HG03064 (cell line): ENCODE measurements at regions not wholly inside any gene's neighbourhood (a gene's known extent, or its start where the extent isn't known, plus 50 kb on each side); places are given as distances from the start of the nearest gene placed in this dataset.

Experiments used
- ATAC-seq: cut with Tn5 transposase; IDR thresholded peaks from one replicate; pipeline ENCODE4 v1.9.1; 2021; ENCODE audit warnings: low read depth; ENCODE audit not compliant: unreplicated experiment

DNA sequence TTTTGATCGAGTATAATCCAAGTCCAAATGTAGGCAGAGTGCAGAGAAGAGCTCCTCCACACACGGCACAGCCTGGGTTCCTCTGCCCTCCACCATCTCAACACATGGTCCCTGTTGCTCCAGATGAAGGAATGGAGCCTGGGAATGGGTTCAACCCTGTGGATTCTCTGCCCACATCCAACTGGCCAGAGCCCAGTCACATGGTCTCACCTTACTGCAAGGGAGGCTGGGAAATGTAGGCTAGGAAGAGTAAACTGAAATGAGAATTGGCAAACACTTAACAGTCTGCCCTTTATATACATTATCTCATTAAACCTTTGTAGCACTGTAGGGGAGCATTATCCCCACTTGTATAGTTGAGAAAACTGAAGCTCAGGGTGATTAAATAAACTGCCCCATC is 60.1 kb upstream of the RAB4A start:
- ATAC-seq, result no peak

DNA sequence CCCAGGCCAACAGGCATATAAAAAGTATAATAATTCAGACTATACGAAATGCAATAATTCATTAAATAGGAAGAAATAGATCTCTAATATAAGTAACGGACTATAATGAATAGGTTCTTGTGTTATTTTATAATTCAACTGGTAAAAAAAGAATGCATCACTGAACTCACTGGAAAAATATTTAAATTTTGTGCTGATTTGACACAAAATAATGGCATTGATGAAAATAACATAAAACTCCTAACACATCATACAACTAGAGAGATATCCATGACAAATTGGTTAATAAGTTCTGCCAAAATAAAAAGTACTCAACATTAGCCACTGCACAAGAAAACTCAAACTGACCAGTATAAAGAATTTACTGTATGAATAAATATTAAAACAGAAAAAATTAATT is 57.1 kb upstream of the RAB4A start:
- ATAC-seq, result no peak

DNA sequence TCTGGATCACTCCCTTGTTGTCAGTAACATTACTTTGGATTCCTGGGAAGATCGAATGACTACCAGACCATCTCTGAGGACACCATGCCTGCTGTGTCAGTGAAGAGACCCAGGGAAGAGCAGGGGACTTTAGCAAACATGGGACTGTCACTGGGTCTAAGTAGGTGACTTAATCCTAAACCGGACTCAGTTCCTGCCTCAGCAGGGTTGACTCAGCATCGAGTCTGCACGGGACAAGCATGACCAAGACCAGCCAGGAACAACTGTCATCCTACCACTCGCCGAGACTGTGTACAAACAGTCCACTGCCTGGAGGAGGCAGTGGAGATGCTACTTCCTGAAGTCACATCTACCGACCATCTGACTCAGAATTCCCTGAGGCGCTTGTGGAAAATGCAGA is 53.2 kb upstream of the RAB4A start:
- ATAC-seq, result no peak

DNA sequence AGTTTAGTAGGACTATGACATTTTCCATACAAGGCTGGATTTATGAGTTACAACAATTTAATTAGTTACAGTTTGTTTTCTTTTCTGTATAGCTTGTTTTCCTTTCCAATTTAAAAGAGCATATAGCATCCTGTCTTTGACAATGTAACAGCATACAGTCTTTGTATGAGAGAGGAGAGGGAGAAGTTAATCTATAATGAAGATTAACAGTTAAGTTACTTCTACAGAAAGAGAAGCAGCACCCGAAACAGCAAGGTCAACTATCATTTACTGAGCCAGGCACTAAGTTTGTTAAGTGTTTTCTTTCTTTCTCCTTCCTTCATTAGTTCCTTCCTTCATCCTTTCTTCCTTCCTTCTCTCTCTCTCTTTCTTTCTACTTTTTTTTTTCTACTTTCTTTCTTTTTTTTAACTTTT is 52.3 kb upstream of the RAB4A start:
- no peak for ATAC-seq

DNA sequence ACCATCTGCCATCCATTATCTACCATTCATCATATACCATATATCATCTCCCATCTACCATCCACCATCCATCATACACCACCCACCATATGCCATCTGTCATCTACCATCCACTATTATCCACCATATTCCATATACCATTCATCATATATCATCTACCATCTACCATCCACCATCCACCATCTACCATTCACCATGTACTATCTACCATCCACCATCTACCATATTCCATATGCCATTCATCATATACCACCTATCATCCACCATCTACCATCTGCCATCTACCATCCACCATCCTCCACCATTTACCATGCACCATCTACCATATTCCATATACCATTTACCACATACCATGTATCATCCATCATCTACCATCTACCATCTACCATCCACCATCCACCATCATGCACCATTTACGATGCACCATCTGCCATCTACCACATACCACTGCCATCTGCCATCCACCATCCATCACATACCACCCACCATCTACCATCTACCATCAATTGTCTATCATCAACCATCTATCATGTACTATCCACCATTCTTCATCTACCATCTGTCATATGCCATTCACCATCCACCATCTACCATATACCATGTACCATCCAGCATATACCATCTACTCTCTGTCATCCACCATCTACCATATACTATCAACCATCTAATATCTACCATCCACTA is 50.6 kb upstream of the RAB4A start:
- ATAC-seq, result no peak

DNA sequence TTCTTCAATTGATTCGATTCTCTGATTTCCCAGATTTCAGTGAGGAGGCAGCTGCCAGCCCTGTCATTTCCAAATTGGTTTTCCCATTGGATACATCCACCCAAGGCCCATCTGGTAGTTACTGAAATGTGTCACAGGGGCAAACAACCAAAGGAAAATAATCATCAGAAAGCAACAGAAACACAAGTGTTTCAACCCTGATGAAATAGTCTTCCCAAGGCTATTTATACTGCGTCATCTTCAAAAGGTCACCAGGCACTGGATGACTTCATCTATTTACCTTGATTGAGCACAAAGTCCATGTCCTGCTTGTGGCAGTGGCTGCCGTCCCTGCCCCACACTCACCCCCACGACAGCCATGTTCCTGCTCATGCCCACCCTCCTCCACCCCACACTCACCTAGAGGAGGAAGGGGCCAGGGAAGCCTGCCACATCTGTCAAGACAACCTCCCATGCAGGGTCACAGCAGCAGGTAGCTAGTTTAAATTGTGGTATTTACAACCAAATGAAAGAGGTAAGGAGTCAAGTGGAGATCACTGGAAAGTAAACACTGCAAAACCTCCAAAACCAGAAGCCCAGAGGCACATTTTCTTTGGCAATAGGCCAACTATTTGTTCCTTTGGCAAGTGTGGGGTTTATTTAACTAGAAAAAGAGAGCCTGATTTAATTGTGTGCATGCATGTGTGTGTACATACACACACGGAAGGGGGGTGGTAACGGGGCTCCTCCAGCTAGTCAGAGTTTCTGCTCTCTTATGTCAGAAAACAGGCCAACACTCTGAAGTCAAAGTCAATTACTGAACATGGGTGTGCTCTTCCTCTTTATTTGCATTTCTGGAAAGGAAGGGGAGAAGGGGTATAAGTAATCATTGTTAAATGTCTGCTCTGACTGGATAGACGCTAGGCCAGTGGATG is 49.5 kb upstream of the RAB4A start:
- no peak for ATAC-seq
